ENCODE measurements at regions not wholly inside any gene's neighbourhood (a gene's known extent, or its start where the extent isn't known, plus 50 kb on each side); places are given as distances from the start of the nearest gene placed in this dataset.

- no peak for DNase-seq (ENCODE audit: low read depth)
These were observed 333.4 kb upstream of the B3GAT1 start for GRCh38 chr11:134745456-134745855.

- no peak for DNase-seq (ENCODE audit: low read depth)
These were observed 331.8 kb upstream of the B3GAT1 start for GRCh38 chr11:134743820-134744195.

- no peak for DNase-seq (ENCODE audit: low read depth)
These were observed 331.1 kb upstream of the B3GAT1 start for GRCh38 chr11:134742956-134743819.

DNA sequence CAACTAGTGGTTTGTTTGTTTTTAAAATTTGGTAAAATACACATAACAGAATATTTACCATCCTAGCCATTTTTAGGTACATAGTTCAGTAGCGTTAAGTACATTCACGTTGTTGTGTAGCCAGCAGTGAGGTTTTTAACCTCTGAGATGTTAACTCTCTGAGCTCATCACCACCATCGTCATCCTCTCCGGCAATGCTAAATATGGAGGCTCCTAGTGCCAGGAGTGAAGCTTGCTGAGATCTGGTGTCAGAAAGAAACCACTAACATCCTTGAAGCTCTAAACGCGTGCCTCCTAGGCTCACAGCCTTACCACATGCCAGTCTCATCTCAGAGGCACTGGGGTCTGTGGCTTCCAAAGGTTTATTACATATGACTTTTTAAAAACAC lies 330.2 kb upstream of the B3GAT1 start:
- no peak for DNase-seq (ENCODE audit: low read depth)

GRCh38 chr11:134741453-134742223 lies 329.6 kb upstream of the B3GAT1 start:
- DNase-seq (ENCODE audit: low read depth), result no peak

GRCh38 chr11:134740590-134741261 lies 328.7 kb upstream of the B3GAT1 start:
- DNase-seq (ENCODE audit: low read depth), result no peak

GRCh38 chr11:134739136-134739535 lies 327.1 kb upstream of the B3GAT1 start:
- no peak for DNase-seq (ENCODE audit: low read depth)

- DNase-seq (ENCODE audit: low read depth), result no peak
These were observed 326.5 kb upstream of the B3GAT1 start for GRCh38 chr11:134738581-134738980.

DNA sequence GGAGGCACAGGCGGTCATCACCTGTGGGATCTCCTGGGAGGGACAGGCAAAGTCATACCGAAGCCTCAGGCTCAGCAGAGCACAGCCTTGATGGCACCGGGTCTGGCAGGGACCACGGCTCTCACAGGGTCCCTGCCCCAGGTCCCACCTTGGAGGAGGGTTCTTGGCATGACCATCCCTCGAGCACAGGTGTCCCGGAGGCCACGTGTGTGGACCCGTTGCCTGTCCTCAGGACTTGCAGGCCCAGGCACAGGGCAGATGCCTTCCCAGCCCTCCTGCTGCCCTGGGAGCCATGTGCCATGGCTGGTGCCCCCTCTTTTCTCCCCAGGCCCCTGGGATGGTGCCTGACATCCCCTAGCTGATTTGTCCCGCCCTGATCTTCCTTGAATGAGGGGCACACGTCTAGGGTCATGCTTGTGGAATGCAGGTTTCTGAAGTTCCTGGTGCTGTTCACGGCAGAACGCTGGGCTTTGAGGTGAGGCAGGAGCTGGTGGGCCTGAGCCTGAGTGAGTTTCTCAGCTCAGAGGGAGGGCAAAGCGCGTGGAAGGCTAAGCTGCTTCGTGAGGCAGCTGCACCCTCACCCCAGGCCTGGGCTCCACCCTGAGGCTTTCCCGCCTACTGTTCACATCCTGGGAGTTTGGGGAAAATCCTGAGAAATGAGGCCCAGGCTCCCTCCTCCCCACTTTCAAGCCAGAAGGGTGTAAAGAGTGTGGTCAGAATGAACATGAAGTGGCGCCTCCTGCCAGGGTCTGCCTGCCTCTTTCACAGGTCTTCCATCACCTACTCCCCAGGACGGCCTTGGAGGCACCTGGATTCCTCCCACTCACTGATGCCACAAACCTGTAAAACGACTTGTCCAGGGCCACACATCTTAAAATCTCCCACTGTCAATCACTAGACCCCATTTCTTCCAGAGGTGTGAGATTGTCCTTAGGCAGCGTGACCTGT lies 325.8 kb upstream of the B3GAT1 start:
- no peak for DNase-seq (ENCODE audit: low read depth)

- DNase-seq (ENCODE audit: low read depth), result no peak
These were observed 324.4 kb upstream of the B3GAT1 start for GRCh38 chr11:134736251-134736947.

- DNase-seq (ENCODE audit: low read depth), result no peak
These were observed 322.9 kb upstream of the B3GAT1 start for GRCh38 chr11:134734894-134735293.

- DNase-seq (ENCODE audit: low read depth), result no peak
These were observed 322.3 kb upstream of the B3GAT1 start for GRCh38 chr11:134734141-134734845.

- no peak for DNase-seq (ENCODE audit: low read depth)
These were observed 321.6 kb upstream of the B3GAT1 start for GRCh38 chr11:134733646-134734045.

DNA sequence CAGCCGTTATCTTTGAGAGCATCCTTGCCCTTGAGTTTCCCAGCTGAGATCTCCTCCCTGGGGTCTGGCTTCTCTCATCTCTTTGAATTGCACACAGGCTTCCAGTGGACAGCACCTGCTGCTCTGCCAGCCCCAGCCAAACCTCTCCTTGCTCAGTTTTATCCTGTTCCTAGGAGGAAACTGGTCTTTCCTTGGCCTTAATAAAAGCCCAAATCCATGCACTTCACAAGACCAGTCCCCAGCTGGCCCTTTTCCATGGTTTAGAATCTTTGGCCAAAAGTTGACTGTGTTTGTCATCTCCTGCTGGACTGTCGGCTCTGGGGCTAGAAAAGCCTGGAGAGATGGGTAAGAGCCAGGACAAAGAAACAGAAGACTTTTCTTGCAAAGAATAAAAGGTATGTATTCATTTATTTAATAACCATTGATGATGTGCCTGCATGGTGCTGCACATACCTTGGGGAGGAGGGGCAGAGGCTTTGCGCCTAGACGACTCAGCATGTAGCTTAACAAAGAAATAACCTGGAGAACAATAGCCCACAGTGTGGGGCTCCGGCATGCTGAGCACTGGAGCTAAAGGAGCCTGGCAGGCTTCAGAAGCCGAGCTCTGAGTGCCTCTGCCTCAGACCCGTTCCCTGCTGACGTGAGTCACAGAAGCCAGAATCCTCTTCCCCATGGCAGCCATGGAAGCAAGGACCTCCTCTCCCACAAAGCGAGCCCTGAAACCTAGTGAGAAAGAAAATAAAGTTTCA lies 319.3 kb upstream of the B3GAT1 start:
- no peak for DNase-seq (ENCODE audit: low read depth)

DNA sequence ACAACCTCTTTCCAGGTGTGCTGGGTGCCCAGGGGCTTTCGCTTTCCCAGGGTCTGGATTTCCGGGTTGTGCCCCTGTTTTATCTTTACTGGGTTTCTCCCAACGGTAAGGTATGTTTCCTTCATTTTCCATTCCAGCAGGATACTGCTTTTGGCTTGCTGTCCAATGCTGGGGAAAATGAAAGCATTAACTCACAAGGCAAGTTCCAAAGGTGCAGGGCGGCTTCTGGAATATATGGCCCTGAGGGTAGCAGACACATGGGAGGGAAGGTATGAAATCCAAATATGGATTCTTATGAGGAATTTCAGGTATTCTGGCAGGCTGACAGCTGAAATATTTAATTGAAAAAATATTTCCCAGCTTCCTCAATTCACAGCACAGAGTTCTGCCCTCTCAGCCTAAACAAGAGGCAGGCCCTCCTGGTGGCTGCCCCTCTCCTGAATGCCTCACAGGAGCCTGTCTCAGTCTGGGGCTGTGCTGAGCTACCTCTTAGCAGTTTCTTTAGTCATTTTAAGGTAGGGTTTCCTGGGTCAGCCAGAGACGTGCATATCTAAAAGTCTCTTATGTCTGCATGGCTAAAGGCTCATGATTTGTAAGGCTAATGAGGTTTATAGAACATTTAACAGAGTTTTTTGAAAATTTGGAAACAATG lies 318.6 kb upstream of the B3GAT1 start:
- no peak for DNase-seq (ENCODE audit: low read depth)

GRCh38 chr11:134730101-134730500 lies 318.1 kb upstream of the B3GAT1 start:
- no peak for DNase-seq (ENCODE audit: low read depth)

GRCh38 chr11:134728186-134728585 lies 316.1 kb upstream of the B3GAT1 start:
- no peak for DNase-seq (ENCODE audit: low read depth)

DNA sequence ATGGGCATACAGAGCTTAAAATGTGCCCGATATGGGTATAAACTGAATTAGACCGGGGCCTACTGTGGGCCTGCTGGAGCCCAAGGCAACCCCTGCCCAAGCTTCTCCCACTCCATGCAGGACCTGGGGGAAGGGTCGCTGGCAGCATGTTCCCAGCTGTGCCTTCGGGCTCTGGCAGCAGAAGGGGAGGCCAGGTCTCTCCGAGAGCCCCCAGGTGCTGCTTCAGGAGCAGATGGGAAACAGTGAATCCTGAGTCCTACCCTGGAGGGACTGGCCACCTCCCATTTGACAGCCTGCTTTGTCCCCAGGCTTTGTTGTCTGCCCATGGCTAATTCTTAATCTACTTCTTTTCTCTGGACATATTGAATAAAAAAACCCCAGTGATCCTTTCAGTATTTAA lies 315.6 kb upstream of the B3GAT1 start:
- DNase-seq (ENCODE audit: low read depth), result no peak

- DNase-seq (ENCODE audit: low read depth), result no peak
These were observed 315.2 kb upstream of the B3GAT1 start for GRCh38 chr11:134727204-134727603.
